Effector CD4-positive, alpha-beta T cell (primary cell): ENCODE measurements at regions not wholly inside any gene's neighbourhood (a gene's known extent, or its start where the extent isn't known, plus 50 kb on each side); places are given as distances from the start of the nearest gene placed in this dataset.

Experiments
- DNase-seq: peaks from one replicate; pipeline ENCODE4 v3.0.0-alpha.2; 2020

DNA sequence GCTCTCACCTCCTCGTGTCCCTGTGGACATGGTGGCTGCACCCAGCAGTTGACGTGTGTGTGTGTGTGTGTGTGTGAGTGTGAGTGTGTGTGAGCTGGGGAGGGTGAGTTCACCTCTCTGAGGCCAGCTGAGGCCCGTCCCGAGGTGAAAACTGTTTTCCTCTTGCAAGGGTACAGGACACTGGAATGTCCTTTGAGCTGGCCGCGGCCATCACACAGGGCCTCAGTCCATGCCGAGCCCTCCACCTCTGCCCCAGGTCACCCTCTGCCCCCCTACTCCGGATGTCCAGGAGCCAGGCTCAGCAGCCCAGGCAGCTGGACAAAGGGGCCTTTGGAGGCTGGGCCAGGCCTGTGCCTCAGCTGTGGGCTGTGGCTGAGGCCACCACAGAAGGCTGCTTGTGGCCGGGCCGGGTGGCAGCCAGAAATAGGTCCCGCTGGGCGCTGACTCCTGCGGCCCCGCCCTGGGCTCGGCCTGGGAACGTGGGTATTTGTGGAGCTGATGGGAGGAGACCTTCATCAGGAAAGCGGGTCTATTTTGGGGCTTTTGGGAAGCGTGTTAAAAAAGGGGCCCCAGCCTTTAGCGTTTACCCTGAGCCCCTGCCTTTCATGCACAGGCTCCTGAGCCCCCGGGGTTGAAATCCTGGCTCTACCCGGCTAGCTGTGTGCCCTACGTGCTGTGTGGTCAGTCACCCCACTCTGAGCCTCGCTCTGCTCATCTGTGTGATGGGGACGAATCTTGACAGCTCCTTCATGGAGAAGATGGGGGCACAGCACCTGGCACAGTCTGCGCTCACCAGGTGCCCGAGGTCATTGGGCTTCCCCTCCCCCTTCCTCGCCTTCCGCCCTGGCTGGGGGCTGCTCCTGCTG lies 75.1 kb upstream of the IER5L start:
- DNase-seq: no peak

DNA sequence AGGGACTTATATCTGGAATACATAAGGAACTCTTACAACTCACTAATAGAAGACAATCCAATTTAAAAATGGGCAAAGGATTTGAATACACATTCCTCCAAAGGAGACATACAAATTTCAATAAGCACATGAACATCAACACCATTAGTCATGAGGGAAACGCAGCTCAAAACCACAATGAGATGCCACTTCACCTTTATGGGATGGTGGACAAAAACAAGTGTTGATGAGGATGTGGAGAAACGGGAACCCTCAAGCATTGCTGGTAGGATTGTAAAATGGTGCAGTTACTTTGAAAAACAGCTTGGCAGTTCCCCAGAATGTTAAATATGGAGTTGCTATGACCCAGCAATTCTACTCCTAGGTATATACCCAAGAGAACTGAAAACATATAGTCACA lies 72.7 kb upstream of the IER5L start:
- no peak for DNase-seq

DNA sequence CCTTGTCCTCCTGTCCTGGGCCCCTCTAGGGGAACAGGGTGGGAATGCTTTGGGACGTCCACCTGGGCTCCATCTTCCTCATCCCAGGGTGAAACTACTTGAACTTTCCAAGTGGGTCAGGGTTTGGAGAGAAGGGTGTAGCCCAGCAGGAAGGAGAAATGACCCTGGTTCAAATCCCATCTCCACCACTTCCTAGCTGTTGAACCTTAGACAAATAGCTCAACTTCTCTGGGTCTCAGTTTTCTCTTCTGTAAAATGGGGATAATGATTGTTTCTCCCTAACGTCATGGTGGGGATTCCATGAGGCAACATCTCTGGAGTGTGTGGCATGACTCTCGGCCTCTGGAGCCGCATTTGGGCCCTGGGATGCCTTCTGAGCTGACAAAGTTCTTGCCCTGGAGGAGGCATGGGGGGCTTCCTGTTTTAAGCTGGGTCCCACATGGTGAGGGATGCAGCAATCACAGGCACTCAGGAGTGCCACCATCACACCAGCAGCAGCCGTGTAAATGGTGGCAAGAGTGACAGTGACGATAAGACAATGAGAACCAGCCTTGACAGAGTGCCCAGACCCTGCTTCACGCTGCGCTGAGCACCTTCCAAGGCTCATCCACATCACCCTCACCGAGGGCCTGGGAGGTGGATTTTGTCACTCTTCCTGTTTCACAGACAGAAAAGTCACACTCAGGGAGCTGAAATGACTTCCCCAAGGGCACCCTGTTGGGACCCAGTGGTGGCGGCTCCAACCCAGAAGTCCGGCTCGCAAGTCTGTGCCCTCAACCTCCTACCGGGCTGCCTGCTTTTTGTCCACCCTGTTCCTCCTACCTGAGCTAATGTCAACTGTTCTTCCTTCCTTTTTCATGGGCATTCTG lies 69.5 kb upstream of the IER5L start:
- DNase-seq: no peak

DNA sequence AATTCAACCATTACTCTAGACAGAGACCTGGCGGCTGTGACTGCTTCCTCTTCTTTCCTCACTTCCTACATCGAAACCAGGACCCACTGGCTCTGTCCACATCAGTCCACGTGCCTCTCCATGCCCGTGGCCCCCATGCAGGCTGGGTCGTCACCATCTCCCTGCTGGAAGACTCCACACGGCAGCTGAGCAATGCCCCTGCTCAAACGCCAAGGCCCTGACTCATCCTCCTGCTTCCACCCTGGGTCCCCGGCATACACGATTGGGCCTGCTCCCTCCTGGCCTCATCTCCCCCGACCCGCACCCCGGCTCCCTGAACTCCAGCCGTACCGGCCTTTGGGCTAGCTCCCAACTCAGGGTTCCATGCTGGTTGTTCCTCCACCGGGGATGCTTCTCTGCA lies 67.2 kb upstream of the IER5L start:
- no peak for DNase-seq

DNA sequence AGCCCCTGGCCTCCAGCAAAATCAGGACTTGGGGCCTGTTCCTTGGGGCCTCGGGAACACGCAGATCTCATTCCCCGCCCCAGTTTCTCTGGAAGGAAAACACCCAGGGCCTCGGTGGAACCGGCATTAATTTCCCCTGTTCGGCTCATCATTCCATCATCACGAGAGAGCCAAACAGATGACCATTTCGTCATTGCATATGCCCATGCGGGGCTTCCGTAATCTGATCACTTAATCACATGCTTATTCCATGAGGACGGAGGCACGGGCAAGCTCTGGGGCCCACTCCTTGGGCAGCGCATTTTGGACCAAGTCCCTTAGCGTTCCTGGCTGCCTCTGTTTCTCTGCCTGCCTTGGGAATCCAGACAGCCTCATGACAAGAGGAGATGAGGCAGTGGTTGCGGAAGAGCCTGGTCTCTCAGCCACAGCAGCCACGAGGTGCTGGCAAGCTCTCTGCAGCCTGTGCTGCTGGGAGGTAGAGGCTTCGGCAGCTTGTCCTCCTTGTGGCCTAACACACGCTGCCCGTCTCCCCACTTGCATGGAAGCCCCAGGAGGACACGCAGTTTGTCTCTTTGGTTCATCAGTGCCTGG lies 65.0 kb upstream of the IER5L start:
- DNase-seq: no peak

DNA sequence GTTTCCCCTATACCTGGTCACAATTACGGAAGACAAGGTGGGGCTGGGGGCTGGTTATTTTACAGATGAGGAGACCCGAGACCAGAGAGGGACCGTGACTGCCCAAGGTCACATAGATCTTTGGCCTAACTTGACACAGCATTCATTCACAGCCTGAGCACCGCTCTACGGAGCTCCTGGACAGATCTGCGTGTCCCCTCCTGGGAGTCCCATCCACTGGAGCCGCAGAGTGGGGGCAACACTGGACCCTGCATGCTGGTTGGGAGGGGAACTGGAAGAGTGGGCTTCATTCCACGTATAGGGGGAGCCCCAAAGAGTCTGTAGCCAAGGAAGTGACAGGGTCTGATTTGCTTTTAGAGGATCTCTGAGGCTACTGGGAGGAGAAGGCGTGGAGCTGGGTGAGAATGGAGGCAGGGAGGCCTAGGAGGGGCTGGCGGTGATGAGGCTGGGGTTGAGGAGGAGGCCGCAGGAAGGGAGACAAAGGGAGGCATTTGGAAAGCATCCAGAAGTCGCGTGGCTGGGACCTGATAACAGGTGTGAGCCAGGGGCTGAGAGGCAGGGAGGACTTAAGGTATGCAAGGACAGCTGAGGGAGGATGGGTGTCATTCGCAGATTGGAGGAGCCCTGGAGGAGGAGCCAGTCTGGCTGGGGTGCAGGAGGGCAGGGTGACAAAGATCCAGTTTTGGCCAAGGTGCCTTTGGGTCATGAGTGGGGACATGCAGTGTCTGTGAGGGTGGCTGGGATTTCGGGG lies 64.3 kb upstream of the IER5L start:
- no peak for DNase-seq

DNA sequence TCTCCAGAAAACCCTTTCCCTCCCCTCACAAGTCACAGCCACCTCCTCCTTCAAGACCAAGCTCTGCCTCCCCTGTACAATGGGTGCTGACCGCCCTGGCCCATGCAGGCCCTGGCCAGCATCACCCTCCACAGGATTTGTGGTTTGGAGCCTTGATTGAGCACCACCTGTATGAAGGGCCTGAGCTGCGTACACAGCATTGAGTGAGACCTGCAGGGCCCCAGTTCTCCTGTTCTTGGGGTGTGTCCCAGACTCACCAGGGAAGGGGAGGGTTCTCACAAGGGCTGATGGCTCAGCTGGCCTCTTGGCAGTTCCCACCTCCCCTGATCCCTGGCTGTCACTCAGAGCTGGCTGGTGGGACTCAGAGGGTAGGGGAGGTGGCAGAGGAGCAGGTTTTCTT lies 63.7 kb upstream of the IER5L start:
- DNase-seq: no peak

DNA sequence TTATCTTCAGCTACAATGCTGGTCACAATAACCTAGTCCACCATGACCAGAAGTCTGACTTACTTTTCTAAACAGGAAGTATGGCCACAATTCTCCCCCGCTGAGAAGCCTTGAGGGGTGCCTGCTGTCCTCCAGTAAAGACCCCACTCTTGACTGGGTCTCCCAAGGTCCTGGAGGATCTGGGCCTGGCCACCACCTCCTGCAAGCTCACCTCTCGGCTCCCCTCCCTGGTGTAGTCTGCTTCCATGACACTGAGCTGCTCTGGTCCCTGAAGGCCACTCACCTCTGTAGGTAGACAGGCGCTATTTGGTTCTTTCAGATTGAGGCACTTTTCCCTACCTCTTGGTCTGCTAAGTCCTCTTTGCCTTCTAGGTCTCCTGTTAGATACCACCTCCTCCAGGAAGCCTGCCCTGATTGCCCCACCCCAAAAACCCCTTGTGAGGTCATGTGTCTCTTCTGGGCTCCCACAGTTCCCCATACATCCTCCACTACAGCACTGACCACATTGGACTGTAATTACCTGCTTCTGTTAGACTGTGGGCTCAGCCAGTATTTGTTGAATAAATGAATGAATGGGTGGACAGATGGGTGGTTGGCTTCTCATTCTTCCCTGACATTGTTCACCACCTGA lies 62.6 kb upstream of the IER5L start:
- DNase-seq: no peak

DNA sequence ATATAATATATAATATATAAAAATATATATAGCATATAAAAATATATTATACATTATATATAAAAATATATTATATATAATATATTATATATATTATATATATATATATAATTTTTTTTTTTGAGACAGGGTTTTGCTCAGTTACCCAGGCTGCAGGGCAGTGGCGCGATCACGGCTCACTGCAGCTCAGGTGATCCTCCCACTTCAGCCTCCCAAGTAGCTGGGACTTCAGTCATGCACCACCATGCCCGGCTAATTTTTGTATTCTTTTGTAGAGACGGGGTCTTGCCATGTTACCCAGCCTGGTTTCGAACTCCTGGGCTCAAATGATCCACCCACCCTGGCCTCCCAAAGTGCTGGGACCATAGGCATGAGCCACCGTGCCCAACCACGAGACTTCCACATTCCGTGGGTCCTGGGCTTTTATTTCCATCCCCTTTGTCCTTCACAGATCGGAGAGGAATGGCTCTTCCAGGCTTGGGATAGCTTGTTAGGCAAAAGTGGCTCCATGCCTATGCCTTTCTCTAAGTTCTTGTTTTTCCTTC lies 62.0 kb upstream of the IER5L start:
- DNase-seq: no peak

DNA sequence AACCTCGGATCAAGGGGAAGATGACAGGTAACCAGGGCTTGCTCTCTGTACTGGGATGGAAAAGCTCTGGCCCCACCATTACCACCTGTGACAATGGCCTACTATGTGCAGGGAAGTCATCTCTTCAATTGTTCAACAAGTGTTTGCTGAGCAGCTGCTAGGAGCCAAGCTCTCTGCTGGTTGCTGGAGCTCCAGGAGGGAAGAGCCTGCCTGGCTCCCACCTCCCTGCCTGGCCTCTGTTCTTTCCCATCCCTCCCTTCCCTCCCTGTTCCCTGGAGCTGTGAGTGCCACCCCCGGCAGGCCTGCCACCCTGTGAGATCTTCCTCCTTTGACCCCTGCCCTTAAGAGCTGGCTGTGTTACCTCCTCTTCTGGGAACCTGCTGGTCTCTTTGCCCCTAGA lies 59.7 kb upstream of the IER5L start:
- DNase-seq: no peak

DNA sequence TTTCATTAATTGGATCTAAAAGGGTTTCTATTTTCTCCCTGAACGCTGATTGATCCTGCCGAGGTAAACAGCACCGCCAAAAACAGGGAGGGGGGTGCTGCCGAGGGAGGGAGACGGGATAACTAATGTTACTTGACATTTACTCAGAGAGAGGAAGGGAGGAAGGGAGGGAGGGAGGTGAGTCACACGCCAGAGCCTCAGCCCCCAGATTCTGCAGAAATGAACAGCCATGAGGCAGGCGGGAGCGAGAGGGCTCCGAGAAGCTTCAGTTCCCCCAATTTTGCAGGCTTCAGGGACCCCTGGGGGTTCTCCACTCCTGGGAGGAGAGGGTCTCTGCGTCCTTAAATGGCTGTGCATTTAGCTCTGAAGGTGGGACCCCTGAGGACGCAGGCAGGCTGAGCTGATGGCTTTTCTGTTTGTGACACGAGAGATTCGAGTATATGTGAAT lies 59.1 kb upstream of the IER5L start:
- DNase-seq: peak; percentile 38

DNA sequence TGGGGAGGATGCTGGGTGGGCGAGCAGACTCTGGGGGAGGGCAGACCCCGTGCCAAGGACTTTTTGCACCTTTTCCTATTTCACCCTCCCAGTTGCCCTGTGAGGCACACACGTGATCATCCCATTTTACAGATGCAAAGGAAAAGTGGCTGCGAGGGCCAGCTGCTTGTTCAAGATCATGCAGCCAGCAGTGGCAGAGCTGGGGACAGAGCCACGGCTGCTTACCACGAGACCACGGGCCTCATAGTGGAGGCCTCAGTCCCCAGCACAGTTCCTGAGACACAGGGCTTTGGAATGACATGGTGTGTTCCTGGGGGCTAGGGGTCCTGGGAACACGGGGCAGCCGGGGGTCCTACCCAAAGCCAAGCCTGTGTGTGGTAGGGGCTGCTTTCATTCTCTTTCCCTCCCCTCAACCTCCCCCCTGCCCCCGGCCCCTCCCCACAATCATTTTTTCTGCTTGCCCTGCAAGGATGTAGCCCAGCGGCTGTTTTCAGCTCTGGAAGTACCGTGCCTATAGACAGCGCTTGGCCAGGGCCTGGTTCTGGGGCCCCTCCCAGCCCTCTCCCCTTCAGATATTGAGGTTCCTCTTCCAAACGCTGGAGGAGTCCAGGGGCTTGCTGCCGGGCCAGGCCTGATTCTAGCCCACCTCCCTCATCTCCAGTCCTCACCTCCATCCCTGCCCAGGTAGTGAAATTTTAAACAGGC lies 58.5 kb upstream of the IER5L start:
- no peak for DNase-seq

DNA sequence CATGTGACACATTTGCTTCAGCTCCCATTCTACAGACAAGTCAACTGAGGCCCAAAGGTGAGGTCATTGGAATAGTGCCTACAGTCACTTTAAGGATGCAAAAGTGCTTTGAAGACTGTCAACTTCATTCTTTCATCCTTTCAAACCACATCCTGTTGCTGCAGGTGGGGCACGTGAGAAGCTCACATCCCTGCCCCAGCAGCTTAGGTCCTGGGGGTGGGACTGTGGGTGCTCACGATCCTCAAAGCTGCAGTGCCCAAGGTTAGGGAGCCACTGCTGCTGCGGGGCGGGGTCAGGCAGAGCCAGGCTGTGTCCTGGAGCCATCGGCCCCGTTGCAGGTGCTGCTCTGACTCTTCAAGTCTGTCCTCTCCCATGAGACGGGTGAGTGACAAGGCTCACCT lies 57.9 kb upstream of the IER5L start:
- peak; percentile 56 for DNase-seq

DNA sequence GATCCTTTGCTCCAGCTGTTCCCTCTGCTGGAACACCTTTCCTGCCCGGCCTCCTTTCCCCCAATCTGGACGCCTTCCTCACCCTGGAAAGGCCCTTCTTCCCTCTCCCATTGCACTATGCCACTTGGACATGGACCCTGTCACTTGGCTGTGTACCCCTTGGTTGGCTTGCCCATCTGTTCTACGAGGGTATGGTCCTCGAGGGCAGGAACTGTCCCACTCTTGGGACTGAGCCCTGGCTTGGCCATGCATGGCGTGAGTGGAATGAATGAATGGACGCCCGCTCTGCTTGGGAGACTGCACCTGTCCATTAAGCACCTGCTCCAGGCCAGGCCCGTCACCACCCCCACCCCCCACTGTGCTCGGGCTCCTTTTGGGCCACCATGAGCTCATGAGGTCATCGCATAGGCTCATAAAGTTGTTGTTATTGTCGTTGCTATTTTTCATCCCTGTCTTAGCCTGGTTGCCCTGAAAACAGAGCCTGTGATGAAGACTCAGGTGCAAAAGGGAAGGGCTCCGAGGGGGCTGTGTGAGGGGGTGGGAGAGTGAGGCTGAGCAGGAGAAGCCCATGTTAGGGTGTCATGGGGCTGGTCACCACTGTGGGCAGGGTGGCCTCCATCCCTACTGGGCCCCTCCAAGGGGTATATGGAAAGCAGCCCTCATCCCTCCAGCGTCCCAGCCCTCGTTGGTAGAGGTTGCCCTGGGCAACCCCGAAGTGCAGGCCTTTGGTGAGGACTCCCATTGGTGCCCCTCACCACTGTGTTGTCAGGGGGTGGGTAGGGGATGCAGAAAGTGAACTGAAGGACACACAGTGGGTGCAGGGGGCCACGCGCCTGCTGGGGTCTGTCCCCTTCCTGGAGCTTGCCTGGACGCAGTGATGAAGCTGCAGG lies 57.2 kb upstream of the IER5L start:
- no peak for DNase-seq

DNA sequence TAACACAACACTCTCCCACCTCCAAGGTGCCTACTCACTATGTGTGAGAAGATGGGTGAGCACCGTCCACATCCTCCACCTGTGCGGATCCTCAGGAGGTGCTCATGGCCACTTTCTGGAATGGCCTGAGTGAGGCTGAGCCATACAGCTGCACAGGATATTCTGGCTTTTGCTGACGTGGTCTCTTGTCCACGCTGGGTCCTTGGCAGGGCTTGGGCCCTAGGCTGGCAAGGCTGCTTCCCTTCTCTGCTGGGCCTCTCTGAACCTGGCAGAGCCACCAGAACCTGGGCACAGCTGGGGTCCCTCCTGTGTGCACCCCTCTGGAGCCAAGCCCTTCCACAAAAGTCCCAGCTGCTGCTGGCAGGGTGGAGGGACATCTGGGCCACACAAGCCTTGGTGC lies 56.4 kb upstream of the IER5L start:
- DNase-seq: no peak

DNA sequence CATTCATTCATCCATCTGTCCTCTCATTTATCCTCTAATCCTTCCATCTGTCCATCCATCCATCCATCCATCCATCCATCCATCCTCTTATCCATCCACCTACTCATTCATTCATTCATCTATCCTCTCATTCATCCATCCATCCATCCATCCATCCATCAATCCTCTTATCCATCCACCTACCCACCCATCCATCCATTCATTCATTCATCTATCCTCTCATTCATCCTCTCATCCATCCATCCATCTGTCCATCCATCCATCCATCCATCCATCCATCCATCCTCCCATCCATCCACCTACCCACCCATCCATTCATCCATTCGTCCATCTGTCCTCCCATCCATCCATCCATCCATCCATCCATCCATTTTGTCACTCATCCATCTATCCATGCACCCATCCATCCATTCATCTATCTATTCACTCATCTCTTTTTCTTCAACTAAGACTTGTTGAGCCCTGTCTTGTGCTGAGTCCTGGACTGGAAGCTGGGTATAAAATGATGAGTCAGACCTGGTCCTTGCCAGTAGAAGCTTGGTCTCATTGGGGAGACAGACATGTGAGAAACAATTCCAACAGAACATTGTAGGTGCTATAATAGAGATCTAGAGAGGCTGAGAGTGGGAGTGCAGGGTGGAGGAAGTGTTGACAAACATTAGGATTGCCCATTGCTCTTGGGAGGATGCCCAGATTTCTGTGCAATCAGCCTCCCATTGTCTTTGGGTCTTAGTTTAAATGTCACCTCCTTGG lies 55.0 kb upstream of the IER5L start:
- DNase-seq: no peak

DNA sequence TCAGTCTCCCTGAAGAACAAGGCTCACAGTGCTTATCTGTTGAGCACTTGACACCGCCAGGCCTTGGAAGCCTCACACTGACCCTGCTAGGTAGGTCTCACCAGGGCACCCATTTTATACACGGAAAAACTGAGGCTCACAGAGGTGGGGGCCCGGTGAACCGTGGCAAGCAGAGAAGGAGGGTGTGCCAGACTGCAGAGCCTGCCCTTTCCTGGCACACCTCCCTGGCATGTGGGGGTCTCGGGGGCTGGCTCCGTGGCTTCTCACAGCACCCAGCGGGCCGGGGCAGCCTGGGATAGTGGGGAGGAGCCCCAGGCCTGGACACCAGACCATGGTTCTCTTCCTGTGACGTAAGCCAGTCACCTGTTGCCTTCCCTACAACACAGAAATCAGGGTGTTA lies 53.7 kb upstream of the IER5L start:
- no peak for DNase-seq

DNA sequence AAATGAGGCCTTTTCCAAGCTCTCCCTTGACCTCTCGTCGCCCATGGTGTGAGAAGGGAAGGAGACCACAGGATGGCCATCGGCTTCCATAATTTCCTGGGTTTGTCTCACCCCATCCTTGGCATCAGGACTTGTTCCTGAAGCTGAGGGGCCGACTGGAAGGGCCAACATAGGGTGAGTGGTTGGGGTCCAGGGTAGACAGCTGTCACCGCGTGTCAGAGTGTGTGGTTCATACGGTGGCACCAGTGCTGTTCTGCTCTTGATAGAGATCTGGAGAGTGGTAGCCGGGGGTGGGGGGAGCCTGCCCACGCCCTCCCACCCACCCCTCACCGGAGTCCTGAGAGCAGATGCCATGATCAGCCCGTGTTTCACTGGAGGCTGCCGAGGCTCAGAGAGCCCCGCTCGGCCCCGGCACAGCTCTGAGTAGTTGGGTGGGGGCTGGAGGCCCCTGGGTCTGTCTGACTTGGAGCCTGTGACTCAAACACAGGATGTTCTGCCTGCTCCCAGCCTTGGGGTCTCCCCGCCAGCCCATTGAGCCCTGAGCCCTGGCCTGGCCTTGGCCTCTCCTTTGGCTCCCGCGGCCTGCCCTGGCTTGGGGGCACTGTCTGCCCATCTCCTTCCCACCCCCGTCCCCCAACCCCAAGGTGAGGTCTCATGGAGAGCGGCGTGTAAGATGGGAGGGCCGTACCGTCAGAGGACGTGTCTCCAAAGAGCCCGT lies 53.1 kb upstream of the IER5L start:
- DNase-seq: no peak

DNA sequence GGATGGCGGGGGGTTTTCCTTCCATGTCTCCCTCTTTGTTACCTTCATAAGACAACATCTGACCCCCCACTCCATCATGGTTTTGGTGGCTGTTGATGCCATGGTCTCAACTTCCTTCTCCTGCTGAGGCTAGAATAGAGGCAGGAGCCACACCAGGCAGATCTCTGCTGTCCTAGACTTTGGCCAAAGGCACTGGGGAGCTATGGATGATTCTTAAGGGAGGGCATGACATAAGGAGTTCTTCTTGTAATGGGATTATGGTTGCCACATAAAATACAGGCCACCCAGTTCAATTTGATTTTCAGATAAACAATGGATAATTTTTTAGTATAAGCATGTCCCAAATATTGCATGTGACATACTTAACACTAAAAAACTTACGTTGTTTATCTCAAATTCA lies 52.2 kb upstream of the IER5L start:
- DNase-seq: no peak
